Liver (tissue), 7 donors: ENCODE measurements at regions not wholly inside any gene's neighbourhood (a gene's known extent, or its start where the extent isn't known, plus 50 kb on each side); places are given as distances from the start of the nearest gene placed in this dataset.

Source experiments
- DNase-seq: peaks from one replicate; pipeline ENCODE4 v3.0.0-alpha.2; 2017; ENCODE audit warnings: low spot score
- H3K27ac ChIP-seq, 2 donors: one replicate each; pipeline ENCODE4 v1.7.0; 2013; ENCODE audit warnings: inconsistent platforms in 2 of 2, low read length in 2 of 2, control low read depth in 1 of 2, low read depth in 1 of 2, mild to moderate bottlenecking in 1 of 2
- H3K27me3 ChIP-seq, 4 donors: one replicate each; pipeline versions ENCODE4 v1.6.1 to v1.7.0; 2013; ENCODE audit warnings: low read length in 3 of 4, inconsistent platforms in 1 of 4, mild to moderate bottlenecking in 1 of 4, moderate library complexity in 1 of 4; ENCODE audit not compliant: control insufficient read depth in 4 of 4, insufficient read depth in 4 of 4
- H3K36me3 ChIP-seq, 4 donors: one replicate each; pipeline versions ENCODE4 v1.6.1 to v1.7.0; 2013; ENCODE audit warnings: low read length in 3 of 4, mild to moderate bottlenecking in 3 of 4, low read depth in 1 of 4, moderate library complexity in 1 of 4; ENCODE audit not compliant: control insufficient read depth in 4 of 4, insufficient read depth in 3 of 4
- H3K4me1 ChIP-seq, 4 donors: one replicate each; pipeline versions ENCODE4 v1.6.1 to v1.7.0; 2013; ENCODE audit warnings: low read length in 3 of 4, mild to moderate bottlenecking in 3 of 4, moderate library complexity in 1 of 4; ENCODE audit not compliant: control insufficient read depth in 4 of 4, insufficient read depth in 4 of 4
- H3K4me3 ChIP-seq, 3 donors: one replicate each; pipeline versions ENCODE4 v1.6.1 to v1.7.0; 2013; ENCODE audit warnings: low read length in 3 of 3, control low read depth in 1 of 3, low read depth in 1 of 3, mild to moderate bottlenecking in 1 of 3
- H3K9ac ChIP-seq, 2 donors: one replicate each; pipeline ENCODE4 v1.7.0; 2013; ENCODE audit warnings: low read length in 2 of 2, mild to moderate bottlenecking in 2 of 2, moderate library complexity in 2 of 2, control low read depth in 1 of 2, low read depth in 1 of 2
- H3K9me3 ChIP-seq, 4 donors: one replicate each; pipeline versions ENCODE4 v1.6.1 to v1.7.0; 2013; ENCODE audit warnings: low read length in 3 of 4; ENCODE audit not compliant: control insufficient read depth in 4 of 4
- FOXA1 ChIP-seq: IDR thresholded peaks from 2 replicates; pipeline ENCODE4 v1.6.1; 2016; ENCODE audit warnings: antibody characterized with exemption
- FOXA2 ChIP-seq: IDR thresholded peaks from 2 replicates; pipeline ENCODE4 v1.6.1; 2016; ENCODE audit warnings: antibody characterized with exemption
- GABPA ChIP-seq, 2 donors: IDR thresholded peaks in 1 of 2; conservative IDR thresholded peaks in 1 of 2; 2 replicates each; pipeline ENCODE4 v1.6.1; 2016; ENCODE audit warnings: antibody characterized with exemption in 2 of 2, mild to moderate bottlenecking in 1 of 2, moderate library complexity in 1 of 2
- HNF4A ChIP-seq, 2 donors: conservative IDR thresholded peaks; 2 replicates each; pipeline ENCODE4 v1.6.1; 2016; ENCODE audit warnings: antibody characterized with exemption in 2 of 2, mild to moderate bottlenecking in 2 of 2
- HNF4G ChIP-seq: IDR thresholded peaks from 2 replicates; pipeline ENCODE4 v1.6.1; 2016; ENCODE audit warnings: antibody characterized with exemption
- JUND ChIP-seq, 2 donors: IDR thresholded peaks; 2 replicates each; pipeline ENCODE4 v1.6.1; 2016; ENCODE audit warnings: antibody characterized with exemption in 2 of 2
- NR2F2 ChIP-seq: IDR thresholded peaks from 2 replicates; pipeline ENCODE4 v1.6.1; 2016; ENCODE audit warnings: antibody characterized with exemption
- RAD21 ChIP-seq, 2 donors: IDR thresholded peaks; 2 replicates each; pipeline ENCODE4 v1.6.1; 2016; ENCODE audit warnings: antibody characterized with exemption in 2 of 2, mild to moderate bottlenecking in 2 of 2
- RXRA ChIP-seq, 2 donors: IDR thresholded peaks; 2 replicates each; pipeline ENCODE4 v1.6.1; 2017 to 2018; ENCODE audit warnings: antibody characterized with exemption in 2 of 2, mild to moderate bottlenecking in 1 of 2
- SP1 ChIP-seq: IDR thresholded peaks from 2 replicates; pipeline ENCODE4 v1.6.1; 2018; ENCODE audit warnings: antibody characterized with exemption, mild to moderate bottlenecking
- TAF1 ChIP-seq: conservative IDR thresholded peaks from 2 replicates; pipeline ENCODE4 v1.6.1; 2016; ENCODE audit warnings: antibody characterized with exemption, mild to moderate bottlenecking
- YY1 ChIP-seq: IDR thresholded peaks from 2 replicates; pipeline ENCODE4 v1.6.1; 2016; ENCODE audit warnings: antibody characterized with exemption, mild to moderate bottlenecking
- WGBS: extraction: QIAGEN DNeasy Blood & Tissue Kit; methylation state at CpG from one replicate; pipeline ENCODE4 v1.1.7; 2013; 5-methylcytosine and 5-hydroxymethylcytosine counted together
- TF ChIP-seq, protein P1 (sequence below): IDR thresholded peaks from 2 replicates; pipeline ENCODE4 v1.6.1; 2016; ENCODE audit warnings: antibody characterized with exemption, mild to moderate bottlenecking
- TF ChIP-seq, protein P2 (sequence below): IDR thresholded peaks from 2 replicates; pipeline ENCODE4 v1.6.1; 2016; ENCODE audit warnings: antibody characterized with exemption
- TF ChIP-seq, protein P3 (sequence below): IDR thresholded peaks from 2 replicates; pipeline ENCODE4 v1.6.1; 2016; ENCODE audit warnings: antibody characterized with exemption
- donor health status: healthy.
- donor health status: healthy.
- donor health status: healthy.
- donor health status: healthy.

DNA sequence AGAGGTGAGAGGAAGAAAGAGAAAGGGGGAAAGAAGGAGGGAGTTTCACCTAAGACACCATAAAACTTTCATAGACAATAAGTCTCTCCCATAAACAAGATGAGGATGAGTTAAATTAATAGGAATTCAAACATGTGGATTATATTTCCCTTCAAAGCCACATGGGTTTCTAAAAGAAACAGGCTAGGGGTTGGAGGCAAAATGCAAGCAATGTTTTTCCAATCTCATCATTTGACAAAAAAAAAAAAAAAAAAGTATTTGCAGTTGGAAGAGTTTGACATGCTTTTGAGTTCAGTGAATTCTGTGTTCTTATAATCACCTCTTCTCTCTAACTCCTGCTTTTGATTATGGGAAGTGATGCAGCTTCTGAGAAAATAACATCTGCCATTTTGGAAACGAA, 186.1 kb upstream of the ADRA1D start:
- WGBS: 79% methylated on average over 1 of the region's 1 CpG
- Histone ChIP-seq H3K27me3 (no peaks in the 10 kb centered on the region), H3K9me3 (no peaks in the 10 kb centered on the region), H3K9ac (no peak overlapping the region), H3K36me3 (no peaks in the 10 kb centered on the region), H3K4me1 (peaks cover 0 to 5% (median 3%) of the 10 kb centered on the region in 4 donors), H3K4me3 (no peak overlapping the region), H3K27ac (no peak overlapping the region)
- no peak for TF ChIP-seq JUND (IDR thresholded peaks at IDR 0.05)
- TF ChIP-seq HNF4G: no peak
- no peak for TF ChIP-seq FOXA1
- no peak for TF ChIP-seq RAD21 (IDR thresholded peaks at IDR 0.05)
- no peak for TF ChIP-seq HNF4A (conservative IDR thresholded peaks at IDR 0.05)
- TF ChIP-seq TAF1: no peak
- TF ChIP-seq RXRA (IDR thresholded peaks at IDR 0.05): no peak
- TF ChIP-seq YY1: no peak
- TF ChIP-seq FOXA2: no peak
- no peak for TF ChIP-seq NR2F2
- no peak for TF ChIP-seq GABPA (IDR thresholded peaks at IDR 0.05 in 1 of 2, conservative IDR thresholded peaks at IDR 0.05 in 1 of 2)
- TF ChIP-seq, protein P1, sequence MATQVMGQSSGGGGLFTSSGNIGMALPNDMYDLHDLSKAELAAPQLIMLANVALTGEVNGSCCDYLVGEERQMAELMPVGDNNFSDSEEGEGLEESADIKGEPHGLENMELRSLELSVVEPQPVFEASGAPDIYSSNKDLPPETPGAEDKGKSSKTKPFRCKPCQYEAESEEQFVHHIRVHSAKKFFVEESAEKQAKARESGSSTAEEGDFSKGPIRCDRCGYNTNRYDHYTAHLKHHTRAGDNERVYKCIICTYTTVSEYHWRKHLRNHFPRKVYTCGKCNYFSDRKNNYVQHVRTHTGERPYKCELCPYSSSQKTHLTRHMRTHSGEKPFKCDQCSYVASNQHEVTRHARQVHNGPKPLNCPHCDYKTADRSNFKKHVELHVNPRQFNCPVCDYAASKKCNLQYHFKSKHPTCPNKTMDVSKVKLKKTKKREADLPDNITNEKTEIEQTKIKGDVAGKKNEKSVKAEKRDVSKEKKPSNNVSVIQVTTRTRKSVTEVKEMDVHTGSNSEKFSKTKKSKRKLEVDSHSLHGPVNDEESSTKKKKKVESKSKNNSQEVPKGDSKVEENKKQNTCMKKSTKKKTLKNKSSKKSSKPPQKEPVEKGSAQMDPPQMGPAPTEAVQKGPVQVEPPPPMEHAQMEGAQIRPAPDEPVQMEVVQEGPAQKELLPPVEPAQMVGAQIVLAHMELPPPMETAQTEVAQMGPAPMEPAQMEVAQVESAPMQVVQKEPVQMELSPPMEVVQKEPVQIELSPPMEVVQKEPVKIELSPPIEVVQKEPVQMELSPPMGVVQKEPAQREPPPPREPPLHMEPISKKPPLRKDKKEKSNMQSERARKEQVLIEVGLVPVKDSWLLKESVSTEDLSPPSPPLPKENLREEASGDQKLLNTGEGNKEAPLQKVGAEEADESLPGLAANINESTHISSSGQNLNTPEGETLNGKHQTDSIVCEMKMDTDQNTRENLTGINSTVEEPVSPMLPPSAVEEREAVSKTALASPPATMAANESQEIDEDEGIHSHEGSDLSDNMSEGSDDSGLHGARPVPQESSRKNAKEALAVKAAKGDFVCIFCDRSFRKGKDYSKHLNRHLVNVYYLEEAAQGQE: no peak
- TF ChIP-seq, protein P2, sequence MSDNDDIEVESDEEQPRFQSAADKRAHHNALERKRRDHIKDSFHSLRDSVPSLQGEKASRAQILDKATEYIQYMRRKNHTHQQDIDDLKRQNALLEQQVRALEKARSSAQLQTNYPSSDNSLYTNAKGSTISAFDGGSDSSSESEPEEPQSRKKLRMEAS: no peak
- TF ChIP-seq, protein P3, sequence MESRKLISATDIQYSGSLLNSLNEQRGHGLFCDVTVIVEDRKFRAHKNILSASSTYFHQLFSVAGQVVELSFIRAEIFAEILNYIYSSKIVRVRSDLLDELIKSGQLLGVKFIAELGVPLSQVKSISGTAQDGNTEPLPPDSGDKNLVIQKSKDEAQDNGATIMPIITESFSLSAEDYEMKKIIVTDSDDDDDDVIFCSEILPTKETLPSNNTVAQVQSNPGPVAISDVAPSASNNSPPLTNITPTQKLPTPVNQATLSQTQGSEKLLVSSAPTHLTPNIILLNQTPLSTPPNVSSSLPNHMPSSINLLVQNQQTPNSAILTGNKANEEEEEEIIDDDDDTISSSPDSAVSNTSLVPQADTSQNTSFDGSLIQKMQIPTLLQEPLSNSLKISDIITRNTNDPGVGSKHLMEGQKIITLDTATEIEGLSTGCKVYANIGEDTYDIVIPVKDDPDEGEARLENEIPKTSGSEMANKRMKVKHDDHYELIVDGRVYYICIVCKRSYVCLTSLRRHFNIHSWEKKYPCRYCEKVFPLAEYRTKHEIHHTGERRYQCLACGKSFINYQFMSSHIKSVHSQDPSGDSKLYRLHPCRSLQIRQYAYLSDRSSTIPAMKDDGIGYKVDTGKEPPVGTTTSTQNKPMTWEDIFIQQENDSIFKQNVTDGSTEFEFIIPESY: no peak
- no peak for DNase-seq

DNA sequence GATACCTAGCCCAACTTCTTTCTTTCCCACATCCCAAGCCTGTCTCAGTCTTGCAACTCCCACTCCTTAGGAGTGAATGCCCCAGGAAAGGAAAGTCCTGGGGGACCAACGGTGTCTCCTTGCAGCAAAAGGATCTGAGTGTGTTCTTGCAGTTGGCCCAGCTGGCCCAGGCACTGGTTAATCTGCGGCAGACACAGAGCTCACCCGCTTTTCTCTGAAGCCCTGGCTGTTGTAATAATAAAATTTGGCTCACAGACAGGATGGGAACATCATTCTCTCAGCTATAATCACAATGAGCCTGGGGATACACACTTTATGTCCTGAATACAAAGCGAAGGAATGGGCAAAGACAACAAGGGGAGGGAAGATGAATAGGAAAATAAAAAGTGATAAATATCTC, 185.6 kb upstream of the ADRA1D start:
- H3K4me3 ChIP-seq: no peak overlapping the region
- peaks cover 0 to 5% (median 3%) of the 10 kb centered on the region in 4 donors for H3K4me1 ChIP-seq
- whole genome bisulfite sequencing: 75% methylated on average over 4 of the region's 4 CpGs
- H3K9me3 ChIP-seq: no peaks in the 10 kb centered on the region
- H3K27ac ChIP-seq: no peak overlapping the region
- H3K36me3 ChIP-seq: no peaks in the 10 kb centered on the region
- no peak overlapping the region for H3K9ac ChIP-seq
- DNase-seq: no peak
- TF ChIP-seq FOXA1 (no peak), SP1 (no peak)
- TF ChIP-seq, protein P3: no peak
- H3K27me3 ChIP-seq: no peaks in the 10 kb centered on the region
